HG02884 (cell line): ENCODE measurements at regions not wholly inside any gene's neighbourhood (a gene's known extent, or its start where the extent isn't known, plus 50 kb on each side); places are given as distances from the start of the nearest gene placed in this dataset.

ENCODE experiments used
- ATAC-seq: cut with Tn5 transposase; IDR thresholded peaks from one replicate; pipeline ENCODE4 v1.9.1; 2021; ENCODE audit warnings: mild to moderate bottlenecking, moderate library complexity; ENCODE audit not compliant: unreplicated experiment

DNA sequence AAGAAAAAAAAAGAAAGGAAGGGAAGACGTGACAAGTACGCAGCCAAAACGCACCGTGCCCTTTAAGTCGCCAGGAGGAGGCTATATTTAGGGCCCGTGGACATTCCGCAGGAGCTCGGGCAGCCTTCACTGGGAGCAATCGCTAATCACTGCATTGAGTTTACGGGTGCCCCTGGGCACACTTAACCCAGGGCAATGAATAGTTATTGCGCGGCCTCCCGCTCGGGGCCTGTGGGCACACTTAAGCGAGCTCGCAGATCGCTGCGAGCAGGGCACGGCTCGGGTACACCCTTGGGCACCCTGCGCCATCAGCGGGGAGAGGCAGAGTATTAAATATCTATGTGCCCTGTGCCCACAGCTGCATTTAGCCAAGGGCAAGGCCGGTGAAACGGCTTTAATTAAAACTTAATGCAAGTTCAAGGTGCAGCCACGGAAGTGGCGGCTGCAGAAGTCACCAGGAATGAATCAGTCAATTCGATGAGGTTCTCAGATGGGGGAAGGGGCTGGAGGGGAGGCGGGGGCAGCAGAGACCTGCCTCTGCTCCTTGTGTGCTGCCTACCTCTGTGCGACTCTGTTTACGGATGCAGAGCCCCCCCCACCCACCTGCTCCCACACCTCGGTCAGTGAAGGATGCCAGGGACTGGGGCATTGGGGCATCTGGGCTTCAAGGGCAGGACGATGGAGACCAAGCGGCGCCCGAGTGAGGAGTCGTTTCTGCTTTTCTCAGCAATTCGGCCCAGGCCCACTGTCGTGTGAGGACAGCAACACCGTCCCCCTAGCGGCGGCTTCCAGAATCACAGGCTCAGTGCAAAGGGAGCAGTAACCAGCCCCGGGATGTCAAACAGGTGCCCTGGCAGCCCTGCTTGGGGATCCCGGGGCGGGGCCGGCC is 51.8 kb upstream of the TARDBP start:
- ATAC-seq, result no peak

DNA sequence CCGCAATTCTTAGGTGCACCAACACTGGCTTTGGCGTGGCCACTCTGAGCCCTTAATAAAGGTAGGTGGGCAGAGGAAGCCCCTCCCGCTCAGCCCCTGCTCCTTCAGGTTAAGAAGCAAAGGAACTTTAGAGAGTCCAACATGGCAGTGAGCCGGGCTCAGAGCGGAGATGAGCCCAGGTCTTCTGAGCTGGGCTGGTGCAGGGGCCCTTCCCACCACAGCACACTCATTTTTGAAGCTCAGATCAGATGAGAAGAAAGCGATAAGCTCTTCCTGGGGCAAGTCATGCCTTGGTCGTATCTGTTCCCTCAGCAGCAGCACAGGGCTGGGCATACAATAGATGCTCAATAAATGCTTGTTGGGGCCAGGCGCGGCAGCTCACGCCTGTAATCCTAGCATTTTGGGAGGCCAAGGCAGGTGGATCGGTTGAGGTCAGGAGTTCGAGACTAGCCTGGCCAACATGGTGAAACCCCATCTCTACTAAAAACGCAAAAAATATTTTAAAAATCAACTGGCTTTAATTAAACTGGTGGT is 51.1 kb upstream of the TARDBP start:
- no peak for ATAC-seq

DNA sequence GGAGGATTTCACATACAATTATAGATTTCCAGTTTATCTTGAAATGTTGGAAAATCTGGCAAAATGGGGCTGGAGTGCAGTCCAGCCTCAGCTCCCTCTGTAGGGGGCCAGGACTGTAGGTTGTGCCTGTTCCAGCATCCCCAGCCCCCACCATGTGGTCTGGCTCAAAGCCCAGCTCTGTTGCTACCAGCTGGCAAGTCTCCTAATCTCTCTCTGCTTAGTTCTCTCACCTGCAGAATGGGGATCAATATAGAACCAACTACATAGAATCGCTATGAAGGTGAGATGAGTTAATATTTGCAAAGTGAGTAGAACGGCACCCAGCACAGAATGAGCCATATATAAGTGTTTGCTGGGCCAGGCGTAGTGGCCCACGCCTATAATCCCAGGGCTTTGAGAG is 50.0 kb upstream of the TARDBP start:
- ATAC-seq, result no peak
